ENCODE measurements at regions not wholly inside any gene's neighbourhood (a gene's known extent, or its start where the extent isn't known, plus 50 kb on each side); places are given as distances from the start of the nearest gene placed in this dataset.

GRCh38 chr7:69002416-69002815 is 595.9 kb upstream of the AUTS2 start:
- Histone ChIP-seq H3K23ac (ENCODE audit: low read depth, low read length) (no peak overlapping the region), H3K27me3 (ENCODE audit: control insufficient read depth, insufficient read depth, low read length) (no peaks in the 10 kb centered on the region), H2AK9ac (replicated peaks; ENCODE audit: low read depth, low read length, poor library complexity) (no peak overlapping the region), H3K14ac (replicated peaks; ENCODE audit: low read depth, low read length) (no peak overlapping the region), H4K8ac (ENCODE audit: low read depth in 2 of 2, low read length in 2 of 2) (no peak overlapping the region), H4K5ac (ENCODE audit: low read depth, low read length) (no peak overlapping the region), H2BK5ac (ENCODE audit: low read depth, low read length, poor library complexity, severe bottlenecking) (no peak overlapping the region), H2AK5ac (ENCODE audit: low read depth, low read length) (no peak overlapping the region), H3K79me1 (ENCODE audit: low read depth in 1 of 2, low read length in 2 of 2) (no peaks in the 10 kb centered on the region), H3K4me2 (ENCODE audit: low read depth, low read length) (no peak overlapping the region), H2BK15ac (ENCODE audit: low read depth, low read length) (no peak overlapping the region), H4K91ac (ENCODE audit: insufficient read depth, low read depth, low read length) (no peak overlapping the region), H3K4me3 (ENCODE audit: insufficient read depth, low read depth, low read length) (no peak overlapping the region), H2AFZ (replicated peaks; ENCODE audit: low read length, poor library complexity) (no peak overlapping the region), H3K4ac (ENCODE audit: low read depth, low read length) (no peak overlapping the region), H3K18ac (ENCODE audit: low read depth, low read length) (no peak overlapping the region), H3K9ac (ENCODE audit: low read depth, low read length) (no peak overlapping the region), H3K9me3 (ENCODE audit: control insufficient read depth, insufficient read depth, low read length) (peaks cover 24% of the 10 kb centered on the region), H3K4me1 (ENCODE audit: control insufficient read depth, insufficient read depth, low read length) (no peaks in the 10 kb centered on the region), H3K36me3 (ENCODE audit: control insufficient read depth, insufficient read depth, low read length) (no peaks in the 10 kb centered on the region), H3K27ac (ENCODE audit: insufficient read depth, low read length) (no peak overlapping the region), H2BK120ac (ENCODE audit: low read depth, low read length) (no peak overlapping the region), H3K9me1 (ENCODE audit: insufficient read depth, low read length) (no peaks in the 10 kb centered on the region), H2BK20ac (ENCODE audit: low read depth, low read length) (no peak overlapping the region), H3K56ac (ENCODE audit: extremely low read depth, insufficient read depth, low read length) (no peak overlapping the region), H4K20me1 (ENCODE audit: insufficient read depth, low read length) (no peaks in the 10 kb centered on the region)
- ChIA-PET CTCF (no interaction called here), POLR2A (ENCODE audit: unreplicated experiment) (no interaction called here)
- TF ChIP-seq RFX5 (IDR thresholded peaks at IDR 0.05; ENCODE audit: low read depth, low read length) (no peak), SMC3 (IDR thresholded peaks at IDR 0.05; ENCODE audit: low read depth, low read length) (no peak), CHD1 (IDR thresholded peaks at IDR 0.05; ENCODE audit: low read depth, low read length) (no peak), POLR2A (IDR thresholded peaks at IDR 0.05; ENCODE audit: low read depth, low read length) (no peak), USF2 (IDR thresholded peaks at IDR 0.05; ENCODE audit: low read depth, low read length) (no peak)
- intact Hi-C loops (cut with micrococcal nuclease) = no loop called here
- BruUV-seq (replicated peaks) = no TSS peak
- in situ Hi-C loops (cut with MboI; ENCODE audit: low sequenced_read_pairs) = no loop called here
- ATAC-seq (ENCODE audit: low read depth) (no peak), DNase-seq (peak; percentile 10)
- dilution Hi-C loops (cut with HindIII; ENCODE audit: low sequenced_read_pairs, unreplicated experiment) = no loop called here

All from IMR-90 (cell line).